Prostate gland (tissue), 2 donors: ENCODE measurements at regions not wholly inside any gene's neighbourhood (a gene's known extent, or its start where the extent isn't known, plus 50 kb on each side); places are given as distances from the start of the nearest gene placed in this dataset.

Experiments used
- CTCF ChIP-seq, 4 experiments: fragments of 200-600 bp in 2 of 4; fragments of 450-650 bp in 2 of 4; sonication (generic) in 2 of 4; IDR thresholded peaks; 1 replicate in 3 of 4; 2 replicates in 1 of 4; pipeline ENCODE4 v1.5.1; 2016 to 2019; ENCODE audit warnings: antibody characterized with exemption in 4 of 4, mild to moderate bottlenecking in 2 of 4, moderate library complexity in 2 of 4
- POLR2AphosphoS5 ChIP-seq: sonication (generic); formaldehyde crosslinking; IDR thresholded peaks from one replicate; pipeline ENCODE4 v1.6.1; 2017; ENCODE audit warnings: antibody characterized with exemption

- TF ChIP-seq CTCF (IDR thresholded peaks at IDR 0.05) (no peak), POLR2AphosphoS5 (no peak)
Measured at GRCh38 chr1:14020006-14020405, 320.0 kb downstream of the PRDM2 start.
